ENCODE measurements at regions not wholly inside any gene's neighbourhood (a gene's known extent, or its start where the extent isn't known, plus 50 kb on each side); places are given as distances from the start of the nearest gene placed in this dataset.

DNA sequence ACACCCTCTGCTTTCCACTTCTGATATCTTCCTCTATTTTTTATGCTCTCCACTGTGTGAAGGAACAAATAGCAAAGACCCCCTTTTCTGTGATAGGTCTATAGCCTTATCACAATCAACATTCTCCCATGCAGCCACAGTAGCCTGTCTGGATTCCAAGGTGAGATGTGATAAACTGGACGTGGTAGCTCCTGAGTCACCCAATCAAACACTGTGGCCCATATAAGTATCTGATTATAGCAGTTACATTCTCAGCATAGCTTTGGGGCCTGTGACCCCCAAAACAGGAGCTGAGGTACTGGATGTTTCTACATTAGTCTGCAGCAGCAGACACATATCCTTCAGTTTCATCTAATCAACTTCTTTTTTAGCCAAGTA, 172.7 kb upstream of the IGFBP7 start:
- Mint-ChIP-seq H3K4me3 (no peak overlapping the region), H3K4me1 (no peaks in the 10 kb centered on the region)

DNA sequence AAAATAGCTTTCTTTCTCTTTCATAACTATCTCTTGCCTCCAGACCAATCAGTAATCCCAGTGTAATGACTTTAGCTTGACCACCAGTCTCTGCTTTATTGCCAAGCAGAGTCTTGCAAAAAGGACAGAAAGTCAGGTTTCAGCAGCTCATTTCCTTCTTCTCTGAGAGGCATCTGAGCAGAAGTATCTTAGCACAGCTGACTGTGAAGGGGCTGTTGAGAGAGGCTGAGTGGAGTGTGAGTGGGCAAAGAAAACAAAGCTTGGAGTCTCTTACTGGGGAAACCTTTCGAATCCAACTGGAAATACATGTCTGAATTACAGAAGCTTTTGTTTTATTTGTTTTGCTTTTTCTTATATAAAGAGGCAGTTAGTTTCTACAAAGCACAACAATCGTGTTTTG, 170.3 kb upstream of the IGFBP7 start:
- Mint-ChIP-seq H3K4me1 (no peaks in the 10 kb centered on the region), H3K4me3 (no peak overlapping the region), H3K27me3 (peaks cover 0 to 7% (median 0%) of the 10 kb centered on the region in 3 donors), H3K9me3 (peaks cover 0 to 4% (median 0%) of the 10 kb centered on the region in 7 donors), H3K36me3 (no peaks in the 10 kb centered on the region), H3K27ac (no peak overlapping the region)
- DNase-seq, result no peak
- ATAC-seq (ENCODE audit: low read depth in 2 of 2), result no peak

More for the DNA sequence above, 172.7 kb upstream of the IGFBP7 start:
- DNase-seq (no peak), ATAC-seq (ENCODE audit: low read depth in 2 of 2) (no peak)
- H3K9me3 Mint-ChIP-seq, result peaks cover 0 to 4% (median 0%) of the 10 kb centered on the region in 7 donors
- no peak overlapping the region for H3K27ac Mint-ChIP-seq
- H3K27me3 Mint-ChIP-seq, result peaks cover 0 to 7% (median 0%) of the 10 kb centered on the region in 3 donors
- no peaks in the 10 kb centered on the region for H3K36me3 Mint-ChIP-seq

DNA sequence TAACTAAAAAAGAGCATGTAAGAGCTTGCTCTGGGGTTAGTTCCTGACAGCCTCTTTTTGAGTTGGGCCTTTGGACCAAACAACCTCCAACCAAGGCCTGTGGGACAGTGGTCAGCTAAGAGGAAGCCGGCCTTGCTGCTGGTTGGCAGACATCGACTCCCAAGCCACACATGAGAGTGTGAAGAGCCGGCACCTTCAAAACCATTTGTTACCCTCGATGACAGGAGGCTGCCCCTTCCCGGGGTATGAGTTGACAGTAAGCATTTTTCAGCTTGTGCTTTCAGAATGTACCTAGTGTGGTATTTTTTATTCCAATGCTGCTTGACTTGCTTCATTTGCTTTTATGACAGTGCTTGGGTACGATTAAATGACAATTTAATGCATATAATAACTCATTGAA, 168.6 kb upstream of the IGFBP7 start:
- Mint-ChIP-seq H3K9me3 (peaks cover 0 to 4% (median 0%) of the 10 kb centered on the region in 7 donors), H3K27ac (no peak overlapping the region), H3K27me3 (peaks cover 0 to 7% (median 0%) of the 10 kb centered on the region in 3 donors), H3K4me1 (no peaks in the 10 kb centered on the region), H3K36me3 (no peaks in the 10 kb centered on the region), H3K4me3 (no peak overlapping the region)
- ATAC-seq (ENCODE audit: low read depth in 2 of 2), result no peak
- DNase-seq, result no peak

DNA sequence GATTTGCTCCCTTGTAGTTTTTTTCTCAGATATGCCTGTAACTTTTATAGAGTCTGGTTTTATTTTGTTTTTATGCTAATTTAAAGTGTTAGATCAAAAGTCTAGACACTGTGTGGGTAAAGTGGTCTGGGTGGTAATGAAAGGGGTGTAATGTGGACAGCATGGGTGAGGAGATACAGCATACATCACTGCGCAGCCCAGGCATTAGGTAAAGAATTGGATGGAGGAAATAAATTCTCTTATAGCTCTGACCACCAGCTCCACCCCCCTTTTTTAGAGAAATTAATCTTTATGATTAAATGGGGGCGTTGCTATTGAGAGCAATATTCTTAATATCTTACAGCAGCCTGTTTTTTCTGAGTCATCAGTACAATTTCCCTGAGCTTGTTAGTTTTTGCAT, 163.9 kb upstream of the IGFBP7 start:
- no peaks in the 10 kb centered on the region for H3K4me1 Mint-ChIP-seq

DNA sequence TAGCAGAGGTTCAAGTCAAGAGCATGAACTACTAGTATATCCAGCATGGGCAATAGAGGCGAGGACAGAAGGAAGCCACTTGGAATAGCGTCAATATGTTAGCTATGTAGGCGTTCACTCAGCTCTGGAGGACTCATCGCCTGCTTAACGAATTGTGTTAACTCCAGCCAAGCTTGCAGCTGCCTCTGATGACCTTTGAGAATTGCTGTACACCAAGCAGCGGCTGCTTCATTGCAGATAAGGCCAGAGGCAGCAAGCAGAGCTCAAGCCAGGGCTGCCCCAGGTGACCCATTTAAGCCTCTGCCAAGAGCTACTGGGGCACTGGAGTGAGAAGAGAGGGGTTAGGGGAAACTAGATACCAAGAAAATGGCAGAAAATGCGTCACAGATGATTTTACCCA, 160.2 kb upstream of the IGFBP7 start:
- no peaks in the 10 kb centered on the region for H3K27me3 Mint-ChIP-seq
- no peak overlapping the region for H3K27ac Mint-ChIP-seq
- no peaks in the 10 kb centered on the region for H3K36me3 Mint-ChIP-seq
- no peak for DNase-seq
- H3K4me1 Mint-ChIP-seq, result no peaks in the 10 kb centered on the region
- no peak overlapping the region for H3K4me3 Mint-ChIP-seq
- ATAC-seq (ENCODE audit: low read depth in 2 of 2), result no peak
- H3K9me3 Mint-ChIP-seq, result peaks cover 0 to 3% (median 0%) of the 10 kb centered on the region in 7 donors

More for the DNA sequence above, 163.9 kb upstream of the IGFBP7 start:
- no peak for ATAC-seq (ENCODE audit: low read depth in 2 of 2)
- no peak overlapping the region for H3K27ac Mint-ChIP-seq
- peaks cover 0 to 2% (median 0%) of the 10 kb centered on the region in 7 donors for H3K9me3 Mint-ChIP-seq
- H3K36me3 Mint-ChIP-seq, result no peaks in the 10 kb centered on the region
- DNase-seq, result no peak
- no peaks in the 10 kb centered on the region for H3K27me3 Mint-ChIP-seq
- no peak overlapping the region for H3K4me3 Mint-ChIP-seq

DNA sequence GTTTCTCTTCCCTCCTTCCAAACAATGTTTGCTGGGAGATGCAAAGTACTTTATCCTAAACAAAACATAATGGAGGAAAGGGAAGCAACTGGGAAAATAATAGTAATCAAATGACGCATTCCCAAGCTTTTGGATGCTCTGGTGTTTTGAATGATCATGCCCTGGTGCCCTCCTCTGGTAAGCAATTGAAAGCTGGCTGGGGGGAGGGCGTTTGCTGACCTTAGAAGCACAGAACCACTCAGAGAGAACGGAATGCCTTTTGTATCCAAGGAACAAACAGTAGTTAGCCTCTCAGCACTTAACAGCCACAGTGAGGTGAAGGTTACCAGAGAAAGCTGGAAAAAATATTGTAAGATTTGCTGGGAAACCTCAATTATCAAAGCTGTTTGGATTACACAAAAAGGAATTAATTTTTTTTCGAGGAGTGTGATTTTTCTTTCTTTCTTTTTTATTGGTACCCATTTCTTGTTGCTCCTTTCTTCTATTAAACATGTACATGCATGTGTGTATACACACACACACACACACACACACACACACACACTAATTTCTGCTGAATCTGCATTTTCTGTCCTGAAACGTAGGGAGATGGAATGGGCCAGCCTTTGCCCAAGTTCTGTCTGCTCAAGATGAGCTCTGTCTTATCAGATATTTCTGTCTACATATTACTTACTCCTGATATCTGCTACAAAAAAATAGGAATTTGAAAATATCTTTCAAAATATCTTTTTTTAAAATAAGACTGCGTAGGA, 155.8 kb upstream of the IGFBP7 start:
- Mint-ChIP-seq H3K4me3 (no peak overlapping the region), H3K4me1 (no peaks in the 10 kb centered on the region)

DNA sequence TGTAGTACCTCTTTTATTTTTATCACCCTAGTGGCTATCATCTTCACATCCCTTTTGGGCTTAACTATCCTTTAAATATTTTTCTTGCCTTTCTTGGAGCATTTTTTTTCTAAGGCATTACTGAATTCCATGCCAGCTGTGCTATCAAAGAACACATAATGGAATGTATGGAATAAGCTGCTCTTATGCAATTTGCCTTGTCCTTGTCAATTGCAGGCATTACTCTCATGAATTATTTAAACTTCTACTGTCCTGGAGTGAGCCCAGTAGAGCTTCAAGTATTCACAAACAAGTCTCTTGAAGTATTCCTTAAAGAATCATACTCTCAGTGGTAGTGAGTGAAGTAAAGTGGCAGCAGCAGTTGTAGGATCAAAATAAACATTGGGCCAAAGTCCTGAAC, 144.6 kb upstream of the IGFBP7 start:
- H3K4me1 Mint-ChIP-seq, result no peaks in the 10 kb centered on the region
- H3K27ac Mint-ChIP-seq, result no peak overlapping the region
- H3K9me3 Mint-ChIP-seq, result peaks cover 1 to 21% (median 10%) of the 10 kb centered on the region in 7 donors
- no peak overlapping the region for H3K4me3 Mint-ChIP-seq
- no peaks in the 10 kb centered on the region for H3K36me3 Mint-ChIP-seq
- ATAC-seq (ENCODE audit: low read depth in 2 of 2) (no peak), DNase-seq (no peak)
- peaks cover 0 to 4% (median 0%) of the 10 kb centered on the region in 3 donors for H3K27me3 Mint-ChIP-seq

More for the DNA sequence above, 155.8 kb upstream of the IGFBP7 start:
- H3K27me3 Mint-ChIP-seq, result no peaks in the 10 kb centered on the region
- ATAC-seq (ENCODE audit: low read depth in 2 of 2) (no peak), DNase-seq (no peak)
- peaks cover 2 to 12% (median 7%) of the 10 kb centered on the region in 7 donors for H3K9me3 Mint-ChIP-seq
- no peak overlapping the region for H3K27ac Mint-ChIP-seq
- no peaks in the 10 kb centered on the region for H3K36me3 Mint-ChIP-seq

DNA sequence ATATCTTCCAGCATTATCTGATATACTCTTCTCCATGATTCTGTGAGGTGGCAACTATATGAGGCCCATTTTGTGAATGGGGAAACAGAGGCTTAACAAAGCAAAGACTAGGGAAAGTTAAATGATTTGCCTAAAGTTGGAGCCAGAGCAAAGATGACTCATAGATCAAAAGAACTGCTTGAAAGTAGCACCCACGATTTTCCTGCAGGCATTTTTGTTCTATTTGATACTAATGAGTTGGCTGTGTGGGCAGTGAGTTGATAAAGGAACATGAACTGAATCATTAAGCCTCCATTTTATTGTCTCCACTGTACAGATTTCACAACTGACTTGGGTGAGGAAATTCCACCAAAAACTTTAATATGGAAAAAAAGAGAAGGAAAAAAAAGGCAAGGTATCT, 138.9 kb upstream of the IGFBP7 start:
- Mint-ChIP-seq H3K27me3 (peaks cover 0 to 4% (median 0%) of the 10 kb centered on the region in 3 donors), H3K36me3 (no peaks in the 10 kb centered on the region), H3K9me3 (peaks cover 0 to 21% (median 2%) of the 10 kb centered on the region in 7 donors), H3K27ac (no peak overlapping the region), H3K4me3 (no peak overlapping the region), H3K4me1 (no peaks in the 10 kb centered on the region)
- no peak for DNase-seq
- ATAC-seq (ENCODE audit: low read depth in 2 of 2), result no peak

DNA sequence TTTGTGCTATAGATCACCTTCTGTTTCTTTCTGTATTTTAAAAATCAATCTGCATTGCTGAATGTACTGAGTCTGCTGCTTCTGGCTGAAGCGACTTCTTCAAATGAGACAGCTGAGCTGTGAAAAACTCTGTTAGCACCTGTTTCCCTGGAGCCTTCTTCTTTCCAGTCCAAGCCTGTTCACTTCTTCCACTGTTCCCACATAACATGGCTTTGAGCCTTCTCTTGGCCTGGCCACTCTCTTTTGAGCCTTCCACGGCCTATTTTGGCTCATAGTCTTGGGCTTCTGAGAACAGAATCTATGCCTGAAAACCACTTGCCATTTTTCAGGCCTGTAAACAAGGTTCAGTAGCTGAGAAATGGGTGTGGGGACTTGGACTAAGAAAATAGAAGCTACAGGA, 132.9 kb upstream of the IGFBP7 start:
- Mint-ChIP-seq H3K4me3 (no peak overlapping the region), H3K27ac (no peak overlapping the region), H3K4me1 (no peaks in the 10 kb centered on the region), H3K9me3 (peaks cover 0 to 14% (median 4%) of the 10 kb centered on the region in 7 donors), H3K27me3 (peaks cover 0 to 15% (median 0%) of the 10 kb centered on the region in 3 donors), H3K36me3 (no peaks in the 10 kb centered on the region)
- ATAC-seq (ENCODE audit: low read depth in 2 of 2) (no peak), DNase-seq (no peak)

DNA sequence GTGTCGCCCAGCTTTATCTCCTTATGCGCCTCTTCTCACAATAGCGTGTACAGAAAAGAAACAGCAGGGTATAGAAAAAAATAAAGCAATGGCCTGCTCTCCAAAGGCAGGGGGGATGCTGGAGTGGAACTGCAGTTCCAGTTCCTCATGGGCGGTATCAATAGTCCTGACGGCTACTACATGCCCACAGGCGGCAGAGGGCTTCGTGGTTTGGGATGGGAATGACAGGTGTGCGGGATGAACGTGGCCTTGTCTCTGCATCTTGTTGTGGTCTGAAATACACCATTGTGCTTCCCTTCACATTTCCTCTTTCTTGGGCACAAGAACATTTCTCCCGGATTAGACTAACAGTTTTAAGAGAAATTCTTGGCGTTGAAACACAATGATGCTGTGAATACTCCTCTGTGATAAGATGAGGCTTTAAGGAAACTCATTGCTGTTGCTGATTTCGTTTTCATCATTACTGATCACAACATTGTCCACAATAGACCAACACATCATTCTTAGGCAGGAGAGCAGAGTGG, 124.1 kb upstream of the IGFBP7 start:
- no peak for DNase-seq
- Mint-ChIP-seq H3K27me3 (peaks cover under 1 to 20% (median 11%) of the 10 kb centered on the region in 3 donors), H3K4me3 (no peak overlapping the region), H3K36me3 (no peaks in the 10 kb centered on the region), H3K9me3 (peaks cover 0 to 6% (median 0%) of the 10 kb centered on the region in 7 donors), H3K4me1 (no peaks in the 10 kb centered on the region), H3K27ac (no peak overlapping the region)
- ATAC-seq (ENCODE audit: low read depth in 2 of 2), result no peak

DNA sequence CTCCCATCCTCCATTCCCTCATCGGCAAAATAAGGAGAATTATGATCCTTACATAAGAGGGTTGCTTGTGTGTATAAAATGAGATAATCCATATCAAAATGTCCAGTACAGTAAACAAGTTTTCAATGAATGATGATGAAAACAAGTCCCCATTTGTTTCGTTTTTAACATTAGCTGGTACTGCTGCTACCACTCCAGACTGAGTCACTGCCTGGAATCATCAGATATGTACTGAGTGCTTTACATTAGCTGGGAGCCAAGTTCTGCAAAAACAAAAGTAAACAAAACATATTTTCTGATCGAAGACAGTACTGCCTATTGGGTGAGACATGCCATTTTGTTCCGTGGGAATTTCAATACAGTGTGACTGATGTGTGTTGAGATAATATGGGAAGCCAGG, 123.2 kb upstream of the IGFBP7 start:
- Mint-ChIP-seq H3K27ac (no peak overlapping the region), H3K36me3 (no peaks in the 10 kb centered on the region), H3K4me1 (no peaks in the 10 kb centered on the region), H3K27me3 (peaks cover 7 to 25% (median 11%) of the 10 kb centered on the region in 3 donors), H3K4me3 (no peak overlapping the region), H3K9me3 (peaks cover 0 to 7% (median 0%) of the 10 kb centered on the region in 7 donors)
- ATAC-seq (ENCODE audit: low read depth in 2 of 2) (no peak), DNase-seq (no peak)

DNA sequence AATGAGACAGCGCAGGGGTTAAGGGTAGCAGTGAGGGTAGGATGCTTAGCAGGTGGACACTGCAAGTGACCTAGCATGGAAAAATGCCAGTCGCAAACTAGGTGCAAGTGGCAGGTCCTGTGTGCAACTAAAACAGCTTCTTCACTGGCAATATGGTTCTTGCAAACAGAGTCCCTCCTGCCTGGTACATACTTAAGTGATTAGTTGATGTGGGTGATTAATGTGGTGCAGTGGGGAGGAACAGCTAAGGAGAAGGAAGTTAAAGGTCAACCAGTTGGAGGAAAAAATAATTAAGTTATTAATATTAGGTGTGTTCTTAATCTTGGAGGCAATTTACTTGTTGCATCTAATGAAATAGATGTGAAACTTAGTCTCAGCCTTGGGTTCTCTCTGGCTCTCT, 121.6 kb upstream of the IGFBP7 start:
- Mint-ChIP-seq H3K27me3 (peaks cover 5 to 33% (median 14%) of the 10 kb centered on the region in 3 donors), H3K9me3 (peaks cover 0 to 8% (median 0%) of the 10 kb centered on the region in 7 donors), H3K4me1 (no peaks in the 10 kb centered on the region), H3K36me3 (no peaks in the 10 kb centered on the region), H3K4me3 (no peak overlapping the region), H3K27ac (no peak overlapping the region)
- DNase-seq (no peak), ATAC-seq (ENCODE audit: low read depth in 2 of 2) (no peak)

DNA sequence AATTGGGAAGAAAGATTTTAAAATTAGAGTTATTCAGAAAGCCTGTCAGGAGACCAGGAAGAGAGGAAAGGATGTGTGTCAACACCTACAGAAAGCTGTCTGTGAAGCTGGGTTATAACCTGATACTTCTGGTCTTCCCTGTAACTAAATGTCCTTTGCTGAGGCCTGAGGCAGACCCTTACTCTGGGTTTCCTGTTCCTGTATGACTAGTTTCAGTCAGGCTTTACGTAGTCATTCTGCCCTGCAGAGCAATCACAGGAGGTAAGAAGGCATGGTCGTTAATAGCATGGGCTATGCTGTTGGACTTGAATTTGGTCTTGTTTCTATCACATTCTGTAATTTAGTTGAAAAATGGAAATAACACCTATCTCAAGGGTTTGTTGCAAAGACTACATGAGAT, 110.5 kb upstream of the IGFBP7 start:
- no peaks in the 10 kb centered on the region for H3K27me3 Mint-ChIP-seq
- no peaks in the 10 kb centered on the region for H3K36me3 Mint-ChIP-seq
- no peak overlapping the region for H3K27ac Mint-ChIP-seq
- no peak for DNase-seq
- H3K9me3 Mint-ChIP-seq, result peaks cover 0 to 15% (median 3%) of the 10 kb centered on the region in 7 donors
- no peak overlapping the region for H3K4me3 Mint-ChIP-seq
- no peaks in the 10 kb centered on the region for H3K4me1 Mint-ChIP-seq
- no peak for ATAC-seq (ENCODE audit: low read depth in 2 of 2)

DNA sequence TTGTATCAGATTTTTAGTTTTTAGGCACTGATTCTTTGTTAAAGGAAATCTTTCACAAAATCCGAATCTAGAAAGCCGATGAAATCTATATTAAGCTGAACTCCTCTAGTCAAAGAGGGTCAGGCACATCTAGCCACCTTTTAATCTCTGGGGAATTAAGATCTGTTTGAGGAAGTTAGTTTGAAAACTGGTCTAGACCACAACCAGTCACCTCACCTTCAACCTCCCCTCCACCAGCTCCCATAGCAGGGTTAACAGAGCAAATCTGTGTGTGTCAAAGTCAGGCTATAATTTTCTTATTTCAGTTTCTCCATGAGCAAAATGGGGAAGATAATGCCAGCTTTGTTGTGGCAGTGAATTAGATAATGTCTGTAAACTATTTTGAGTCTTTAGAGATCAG, 110.0 kb upstream of the IGFBP7 start:
- no peak for ATAC-seq (ENCODE audit: low read depth in 2 of 2)
- Mint-ChIP-seq H3K4me1 (no peaks in the 10 kb centered on the region), H3K4me3 (no peak overlapping the region), H3K27me3 (no peaks in the 10 kb centered on the region), H3K9me3 (peaks cover 0 to 15% (median 3%) of the 10 kb centered on the region in 7 donors), H3K27ac (no peak overlapping the region), H3K36me3 (no peaks in the 10 kb centered on the region)
- no peak for DNase-seq

Data from naive B cell (primary cell).